NCI-H2227 (cell line): ENCODE measurements at regions not wholly inside any gene's neighbourhood (a gene's known extent, or its start where the extent isn't known, plus 50 kb on each side); places are given as distances from the start of the nearest gene placed in this dataset.
"Not testable (repeated sequence)": the region's sequence is repeated elsewhere in the genome, so short reads cannot be mapped to it uniquely, and the experiment has no call there.

Experiments
- DNase-seq: peaks from one replicate; lab custom pipeline; 2025; ENCODE audit not compliant: unreplicated experiment; lab: John Stamatoyannopoulos, UW

- no peak for DNase-seq
Measured at GRCh38 chr1:187691439-187691838, 862.7 kb downstream of the PLA2G4A start.

- no peak for DNase-seq
Measured at GRCh38 chr1:187692799-187693198, 864.0 kb downstream of the PLA2G4A start.

GRCh38 chr1:187696073-187696472 is 867.3 kb downstream of the PLA2G4A start:
- no peak for DNase-seq

- DNase-seq, result not testable (repeated sequence)
Measured at GRCh38 chr1:187703138-187704130, 874.7 kb downstream of the PLA2G4A start.

GRCh38 chr1:187714470-187714869 is 885.7 kb downstream of the PLA2G4A start:
- no peak for DNase-seq

DNA sequence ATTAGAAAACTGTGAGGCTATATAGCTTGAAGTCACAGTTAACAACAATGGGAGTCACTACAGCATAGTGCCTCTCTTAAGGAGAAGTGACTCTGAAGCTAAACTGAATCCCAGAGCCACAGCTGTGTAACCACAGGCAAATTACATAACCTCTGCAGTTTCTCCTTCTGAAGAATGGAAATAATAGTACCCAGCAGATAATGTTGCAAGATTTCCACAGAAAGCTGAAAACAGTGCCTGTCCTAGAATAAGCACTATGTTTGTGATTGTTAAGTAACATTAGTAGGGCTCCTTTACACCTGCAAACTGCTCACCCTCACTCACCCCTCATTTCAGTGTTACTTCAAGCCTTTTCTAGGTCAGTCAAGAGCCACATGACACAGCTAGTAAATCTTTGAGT is 886.7 kb downstream of the PLA2G4A start:
- no peak for DNase-seq

DNA sequence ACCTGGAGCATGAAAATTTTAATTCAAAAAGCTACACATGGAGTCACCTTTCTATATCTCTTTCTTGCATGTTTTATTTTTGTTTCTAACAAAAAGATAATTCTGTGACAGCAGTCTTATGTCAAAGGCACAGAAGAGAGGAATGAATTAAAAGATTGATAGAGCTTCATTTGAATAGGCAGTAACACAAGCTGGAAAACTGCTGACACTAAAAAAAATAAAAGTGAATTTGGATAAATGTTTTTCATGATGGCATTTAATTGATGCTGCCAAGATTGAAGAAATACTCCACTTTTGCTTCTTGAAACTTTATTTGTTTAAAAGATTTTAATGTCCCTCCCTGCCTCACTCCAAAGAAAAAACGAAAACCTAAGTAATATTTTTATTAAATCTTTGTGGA is 887.4 kb downstream of the PLA2G4A start:
- DNase-seq, result no peak

GRCh38 chr1:187718527-187718926 is 889.8 kb downstream of the PLA2G4A start:
- DNase-seq, result no peak

- no peak for DNase-seq
Measured at GRCh38 chr1:187721216-187721615, 892.5 kb downstream of the PLA2G4A start.

DNA sequence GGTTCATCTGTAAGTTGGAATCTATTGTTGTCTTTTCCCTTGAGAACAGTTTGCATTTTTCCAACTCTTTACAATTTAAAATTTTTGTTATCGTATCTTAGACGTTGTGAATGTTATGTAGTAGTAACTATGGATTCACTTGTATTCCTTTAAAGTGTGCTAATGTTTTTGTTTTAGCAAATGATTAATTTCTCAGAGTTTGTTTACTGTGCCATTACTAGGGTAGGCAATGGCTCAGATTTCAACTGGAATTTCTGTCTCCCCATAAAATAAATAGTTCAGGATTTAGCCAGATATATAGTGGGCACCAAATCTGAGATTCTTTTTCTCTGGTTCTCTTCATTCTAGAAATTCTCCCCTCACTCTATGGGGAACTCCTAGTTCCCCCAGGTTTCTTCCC is 896.5 kb downstream of the PLA2G4A start:
- DNase-seq, result no peak

GRCh38 chr1:187733232-187733631 is 904.5 kb downstream of the PLA2G4A start:
- DNase-seq, result no peak

- no peak for DNase-seq
Measured at GRCh38 chr1:187734427-187734826, 905.7 kb downstream of the PLA2G4A start.

- DNase-seq, result no peak
Measured at GRCh38 chr1:187744665-187745064, 915.9 kb downstream of the PLA2G4A start.

- DNase-seq, result no peak
Measured at GRCh38 chr1:187755536-187755935, 926.8 kb downstream of the PLA2G4A start.

GRCh38 chr1:187756684-187757083 is 927.9 kb downstream of the PLA2G4A start:
- DNase-seq, result not testable (repeated sequence)

DNA sequence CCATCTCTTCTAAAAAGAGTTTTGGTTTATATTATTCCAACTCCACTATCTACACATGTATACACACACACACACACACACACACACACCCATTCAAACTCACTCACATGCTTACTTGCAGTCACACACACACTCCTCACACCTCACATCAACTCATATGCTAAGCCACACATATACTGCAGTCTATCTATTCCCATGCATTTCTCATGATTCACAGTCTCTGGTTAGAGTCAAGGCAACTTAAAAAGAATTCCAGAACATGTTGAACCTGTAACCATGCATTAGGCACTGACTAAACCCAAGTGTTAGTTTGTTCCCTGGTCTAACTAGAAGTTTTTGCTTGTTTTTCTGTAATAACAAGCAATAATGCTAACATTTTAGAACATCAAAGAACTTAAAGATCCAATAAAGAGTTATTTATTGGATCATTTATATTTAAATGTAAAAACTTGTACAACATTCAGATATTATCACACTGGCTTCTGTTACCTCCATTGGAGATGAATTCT is 931.1 kb downstream of the PLA2G4A start:
- DNase-seq, result no peak

- no peak for DNase-seq
Measured at GRCh38 chr1:187762118-187762517, 933.4 kb downstream of the PLA2G4A start.

GRCh38 chr1:187763465-187763864 is 934.7 kb downstream of the PLA2G4A start:
- DNase-seq, result no peak

- no peak for DNase-seq
Measured at GRCh38 chr1:187763976-187764375, 935.2 kb downstream of the PLA2G4A start.

- DNase-seq, result no peak
Measured at GRCh38 chr1:187771396-187771795, 942.6 kb downstream of the PLA2G4A start.

DNA sequence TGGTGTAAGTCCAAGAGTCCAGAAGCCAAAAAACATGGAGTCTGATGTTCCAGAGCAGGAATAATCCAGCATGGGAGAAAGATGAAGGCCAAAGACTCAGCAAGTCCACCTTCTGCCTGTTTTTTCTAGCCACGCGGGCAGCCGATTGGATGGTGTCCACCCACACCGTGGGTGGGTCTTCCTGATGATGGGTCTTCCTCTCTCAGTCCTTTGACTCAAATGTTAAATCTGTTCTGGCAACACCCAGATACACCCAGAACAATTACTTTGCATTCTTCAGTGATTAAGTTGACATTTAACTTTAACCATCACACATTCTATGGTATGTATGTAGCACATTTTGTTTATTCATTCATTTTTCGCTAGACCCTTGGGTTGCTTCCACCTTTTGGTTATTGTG is 944.4 kb downstream of the PLA2G4A start:
- DNase-seq, result no peak

- DNase-seq, result no peak
Measured at GRCh38 chr1:187787736-187788135, 959.0 kb downstream of the PLA2G4A start.
